GM21367 (cell line): ENCODE measurements at regions not wholly inside any gene's neighbourhood (a gene's known extent, or its start where the extent isn't known, plus 50 kb on each side); places are given as distances from the start of the nearest gene placed in this dataset.

Experiments used
- ATAC-seq: cut with Tn5 transposase; IDR thresholded peaks from one replicate; pipeline ENCODE4 v1.9.1; 2021; ENCODE audit not compliant: unreplicated experiment

DNA sequence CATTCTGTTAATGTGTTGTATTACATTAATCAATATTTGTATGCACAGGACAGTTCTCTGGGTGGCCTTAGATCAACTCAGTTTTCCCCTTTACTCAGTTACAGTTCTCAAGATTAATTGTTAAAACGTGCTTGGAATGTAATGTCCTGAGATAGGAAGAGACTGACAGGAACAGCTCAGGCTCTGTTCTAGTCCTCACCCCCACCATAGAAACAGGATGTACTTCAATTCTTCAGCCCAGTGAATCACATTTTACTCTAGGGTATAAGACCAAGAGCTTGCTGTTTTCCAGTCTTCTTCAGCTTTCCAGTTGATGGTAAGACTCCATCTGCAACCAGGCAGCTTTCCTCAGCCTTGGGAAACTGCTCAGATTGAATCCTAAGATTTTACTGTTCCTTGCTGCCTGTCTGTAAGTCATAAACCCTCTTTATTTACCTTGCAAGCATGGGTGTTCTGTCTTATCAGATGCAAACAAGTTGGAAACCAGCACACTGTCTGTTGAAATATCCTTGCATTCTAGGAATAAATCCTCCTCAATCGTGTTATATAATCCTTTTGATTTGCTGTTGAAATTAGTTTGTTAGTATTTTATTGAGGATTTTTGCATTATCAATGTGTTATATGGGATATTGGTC lies 836.9 kb upstream of the PCDH9 start:
- no peak for ATAC-seq

DNA sequence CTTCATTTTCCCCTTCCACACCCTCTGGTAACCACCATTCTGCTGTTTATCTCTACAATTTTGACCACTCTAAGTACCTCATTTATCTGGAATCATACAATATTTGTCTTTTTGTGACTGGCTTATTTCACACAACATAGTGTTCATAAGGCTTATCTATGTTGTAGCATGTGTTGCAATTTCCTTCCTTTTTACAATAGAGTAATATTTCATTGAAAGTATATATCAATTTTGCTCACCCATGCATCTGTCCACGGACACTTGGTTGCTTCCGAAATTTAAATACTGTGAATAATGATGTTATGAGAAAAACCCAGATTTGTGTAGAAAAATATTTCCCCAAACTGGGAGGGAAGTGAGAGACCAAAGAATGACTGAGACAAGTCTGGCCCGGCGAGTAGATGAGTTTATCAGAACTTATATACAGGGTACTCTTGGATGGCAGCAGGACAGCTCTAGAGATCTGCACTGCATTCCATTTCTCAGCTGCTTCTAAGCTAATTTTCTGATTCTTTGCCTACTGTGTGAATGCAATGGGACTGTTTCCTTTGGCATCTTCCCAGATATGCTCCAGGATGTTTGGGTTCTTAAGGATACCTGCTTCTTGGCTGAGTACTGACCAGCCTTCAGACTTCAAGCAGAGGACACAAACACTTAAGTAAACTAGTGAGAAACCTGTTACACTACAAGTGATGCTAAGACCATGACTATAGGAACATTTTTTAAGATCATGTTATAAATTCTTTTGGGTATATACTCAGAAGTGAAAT lies 834.0 kb upstream of the PCDH9 start:
- no peak for ATAC-seq

DNA sequence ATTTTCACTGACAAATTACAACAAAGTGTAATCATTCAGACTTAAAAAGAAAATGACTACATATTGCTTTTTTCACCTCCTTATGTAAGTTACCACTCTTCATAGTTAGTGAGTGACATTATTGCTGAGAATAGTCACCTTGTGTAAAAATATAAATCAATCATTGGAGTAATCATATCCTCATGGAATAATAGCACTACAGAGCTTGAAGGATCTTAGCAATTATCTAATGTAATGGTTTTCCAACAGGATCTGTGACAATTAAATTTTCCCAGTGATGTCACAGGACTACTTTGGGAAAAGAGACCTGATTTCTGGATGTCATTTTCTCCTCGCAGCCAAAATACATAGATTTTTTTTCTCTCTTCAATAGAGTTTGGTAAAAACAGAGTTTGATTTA lies 833.0 kb upstream of the PCDH9 start:
- no peak for ATAC-seq

DNA sequence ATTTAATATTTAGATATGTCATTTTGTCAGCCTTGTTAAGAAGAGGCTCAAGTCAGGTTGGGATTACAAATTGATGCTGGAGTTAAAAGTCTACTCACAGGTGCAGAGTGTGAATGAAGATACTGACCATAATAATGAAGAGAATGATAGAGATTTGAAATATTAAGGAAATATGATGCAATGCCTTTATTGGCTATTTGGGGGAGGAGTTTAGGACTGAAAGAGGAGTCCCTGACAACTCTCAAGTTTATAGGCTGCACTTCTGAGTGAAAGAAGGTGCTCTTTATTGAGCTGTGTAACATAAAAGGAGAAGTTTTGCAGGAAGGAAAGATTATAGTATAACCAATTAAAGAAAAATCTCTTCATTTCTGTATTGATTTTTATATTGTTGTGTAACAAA lies 827.7 kb upstream of the PCDH9 start:
- no peak for ATAC-seq

DNA sequence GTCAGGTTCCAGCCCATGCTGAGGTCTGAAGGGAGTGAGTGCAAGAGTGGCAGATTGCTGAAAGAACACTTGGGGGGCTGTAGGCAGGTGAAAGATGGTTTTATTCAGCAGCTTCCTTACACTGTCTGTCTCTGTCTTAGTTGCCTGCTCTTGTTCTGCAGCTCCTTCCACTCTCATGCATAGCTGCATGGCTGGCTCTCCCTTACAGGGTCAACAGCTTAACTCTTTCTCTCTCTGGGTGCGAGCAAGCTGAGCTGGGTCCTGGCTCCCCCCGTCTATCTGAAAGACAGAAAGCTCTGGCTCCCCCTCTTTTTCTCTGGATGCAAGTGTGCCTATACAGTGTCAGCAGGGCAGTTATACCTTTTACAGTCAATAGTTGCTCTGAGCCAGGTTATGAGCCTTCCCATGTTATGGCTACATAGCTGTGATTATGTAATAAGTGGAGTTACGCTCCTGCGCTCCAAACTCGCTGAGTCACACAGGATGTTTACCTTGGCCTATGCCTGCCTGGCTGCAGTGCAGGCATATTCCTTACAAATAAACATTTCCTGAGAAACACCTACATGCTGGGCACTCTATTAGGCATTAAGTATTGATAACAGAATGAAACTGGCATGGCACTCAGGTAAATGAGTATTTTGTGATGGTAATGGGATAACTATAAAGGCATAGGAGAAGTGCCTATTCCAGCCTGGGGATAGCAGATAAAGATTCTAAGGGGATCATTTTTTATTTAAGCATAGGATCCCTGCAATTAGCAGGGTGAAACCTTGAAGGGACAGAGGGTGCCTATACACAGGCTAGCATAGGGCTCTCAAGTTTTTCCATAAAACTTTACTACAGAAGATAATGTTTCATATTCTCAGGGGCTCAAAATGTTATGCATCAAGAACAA lies 826.9 kb upstream of the PCDH9 start:
- ATAC-seq: no peak

DNA sequence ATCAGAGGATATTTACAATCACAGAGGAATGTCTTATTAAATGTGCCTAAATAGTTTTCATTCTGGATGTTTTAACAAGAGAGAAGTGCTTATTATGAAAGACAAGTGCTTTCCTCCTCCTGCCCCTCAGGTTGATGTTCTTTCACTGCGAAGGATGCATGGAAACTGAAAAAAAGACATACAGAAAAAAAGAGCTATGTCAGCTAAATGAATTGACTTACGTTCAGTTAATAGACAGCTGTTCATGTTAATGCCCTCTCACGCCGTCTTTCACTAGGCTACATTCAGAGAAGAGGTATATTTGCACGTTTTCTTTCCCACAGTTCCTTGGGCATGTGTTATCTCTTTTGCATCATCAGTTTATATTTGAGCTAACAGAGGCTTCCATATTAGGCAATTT lies 821.8 kb upstream of the PCDH9 start:
- ATAC-seq: no peak

DNA sequence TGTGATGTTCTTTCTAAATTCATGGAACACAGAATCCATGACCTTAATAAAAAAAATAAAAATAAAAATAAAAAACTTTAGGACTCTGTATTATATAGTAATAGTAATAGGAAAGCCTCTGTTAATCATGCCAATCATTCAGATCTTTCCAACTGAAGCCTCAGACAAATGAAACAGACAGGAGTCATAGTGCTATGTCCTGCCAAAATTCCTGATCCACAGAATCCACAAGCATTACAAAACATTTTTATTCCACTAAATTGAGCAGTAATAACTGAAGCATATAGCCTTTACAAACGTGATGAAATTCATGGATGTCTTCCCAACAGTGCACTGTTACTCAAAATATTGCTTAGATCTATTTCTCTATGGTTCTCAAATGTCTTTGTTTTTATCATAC lies 820.6 kb upstream of the PCDH9 start:
- ATAC-seq: no peak

DNA sequence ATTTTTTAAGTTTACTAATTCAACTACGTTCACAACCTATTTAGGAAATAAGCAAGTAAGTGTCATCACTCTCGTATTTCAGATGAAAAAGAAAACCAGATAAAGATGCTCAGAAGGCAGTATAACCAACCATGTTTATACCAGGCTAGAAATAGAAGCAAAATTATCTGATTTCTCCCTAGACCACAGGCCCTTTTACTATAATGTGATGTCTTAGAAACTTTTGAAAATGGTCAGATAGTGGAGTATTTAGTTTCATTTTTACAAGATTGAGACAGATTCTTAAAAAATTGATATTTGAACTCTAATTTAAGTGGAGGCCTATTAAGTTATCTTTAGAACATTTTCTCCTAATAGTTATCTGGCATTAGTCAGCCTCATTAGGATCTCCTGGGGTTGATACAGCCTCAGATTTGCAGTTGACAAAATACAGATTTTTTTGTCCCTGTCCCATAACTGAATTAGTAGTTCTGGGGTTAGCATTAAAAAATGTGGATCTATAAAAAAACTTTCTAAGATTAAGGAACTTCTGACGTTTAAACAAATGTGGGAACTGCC lies 818.7 kb upstream of the PCDH9 start:
- no peak for ATAC-seq

DNA sequence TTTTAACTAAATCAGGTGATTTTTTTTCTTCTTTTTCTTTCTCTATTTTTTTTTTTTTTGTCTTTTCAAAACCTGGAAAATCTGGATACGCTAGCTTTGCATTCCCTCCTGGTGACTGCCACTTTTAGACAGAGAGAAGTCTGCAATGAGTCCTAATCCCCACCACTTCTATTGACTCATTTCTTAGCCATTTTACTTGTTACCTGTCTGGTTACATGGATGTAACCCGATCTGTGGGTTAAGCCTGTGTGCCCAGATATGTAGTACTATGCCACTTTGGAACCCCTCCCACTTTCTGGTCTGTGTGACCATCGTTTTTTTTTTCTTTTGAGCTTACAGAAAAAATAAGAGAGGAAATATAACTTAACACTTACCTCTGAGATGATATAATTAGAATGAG lies 817.8 kb upstream of the PCDH9 start:
- no peak for ATAC-seq

DNA sequence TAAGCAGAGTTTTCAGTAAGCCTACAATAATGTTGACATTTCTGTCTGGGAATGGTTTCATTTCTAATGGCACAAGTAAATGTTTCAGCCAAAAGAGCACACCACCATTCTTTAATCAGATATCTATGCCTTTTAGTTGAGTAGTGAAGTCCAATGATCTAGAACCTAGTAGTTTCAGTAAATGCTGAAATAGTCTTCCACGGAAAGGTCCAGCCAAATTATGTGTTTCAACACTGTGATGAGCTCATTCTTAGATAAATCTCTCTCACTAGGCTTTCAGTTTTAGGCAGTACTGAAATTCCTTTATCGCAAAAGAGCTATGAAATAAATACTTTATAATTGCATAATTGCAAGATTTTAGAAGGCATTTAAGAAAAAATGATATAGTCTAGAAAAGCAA lies 816.8 kb upstream of the PCDH9 start:
- ATAC-seq: no peak

DNA sequence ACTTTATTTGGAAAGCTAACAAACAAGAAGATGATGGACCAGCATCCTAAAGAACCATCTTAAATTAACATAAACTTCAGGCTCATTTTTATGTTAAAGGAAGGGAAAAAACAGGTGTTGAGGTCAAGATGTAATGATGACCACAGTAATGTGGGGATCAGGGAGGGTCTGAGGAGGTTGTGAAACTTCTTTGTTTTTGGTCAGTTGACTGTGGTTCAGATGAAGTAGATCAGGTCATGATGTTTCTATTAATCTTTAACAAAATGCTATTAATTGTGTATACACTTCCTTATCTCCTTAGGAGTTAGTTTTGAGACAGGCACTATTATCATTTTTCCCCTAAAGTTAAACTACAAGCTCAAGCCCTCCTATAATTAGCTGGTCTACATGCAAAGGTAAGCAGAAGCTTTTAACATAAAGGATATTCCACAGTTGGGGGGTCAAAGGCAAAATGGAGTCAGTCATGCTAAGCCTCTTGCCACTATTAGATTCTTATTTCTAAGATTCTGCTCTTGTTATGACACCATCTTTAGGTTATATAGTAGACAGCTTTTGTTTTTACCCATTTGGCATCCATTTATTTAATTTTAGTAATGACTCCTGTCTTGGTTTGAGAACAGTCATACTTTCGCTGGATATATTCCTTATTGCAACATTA lies 800.1 kb upstream of the PCDH9 start:
- no peak for ATAC-seq

DNA sequence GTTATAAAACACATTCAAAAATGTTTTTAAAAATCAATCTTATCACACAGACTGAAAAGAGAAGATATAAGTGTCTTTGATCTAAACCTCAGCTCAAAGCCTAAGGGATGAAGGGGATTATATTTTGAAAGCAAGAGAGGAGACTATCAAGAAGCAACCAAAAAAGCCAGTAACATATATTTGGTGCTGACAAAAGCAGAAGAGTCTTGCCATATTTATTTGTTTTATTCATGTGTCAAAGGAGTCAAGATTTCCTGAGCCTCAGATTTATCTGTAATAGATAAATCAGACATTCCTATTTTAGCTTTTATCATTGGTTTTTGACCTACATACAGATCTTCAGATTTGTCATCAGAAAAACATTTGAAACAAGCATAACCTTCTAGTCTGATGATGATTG lies 798.6 kb upstream of the PCDH9 start:
- ATAC-seq: no peak

DNA sequence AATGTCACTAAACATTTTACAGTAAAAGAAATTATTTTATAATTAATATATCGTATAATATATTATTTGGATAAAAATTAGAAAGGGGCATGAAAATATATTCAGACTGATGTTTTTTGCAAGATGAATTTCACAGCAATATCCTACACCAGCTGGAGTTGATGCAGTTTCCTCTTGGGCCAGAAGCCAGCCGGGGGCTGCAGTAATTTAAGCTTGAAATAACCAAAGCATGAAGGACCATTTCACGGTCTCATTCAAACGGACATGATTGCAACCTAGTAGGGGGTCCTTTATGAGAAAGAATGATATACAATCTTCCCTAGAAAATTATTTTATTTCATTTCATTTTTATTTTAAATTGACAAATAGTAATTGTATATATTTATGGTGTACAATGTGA lies 797.2 kb upstream of the PCDH9 start:
- no peak for ATAC-seq

DNA sequence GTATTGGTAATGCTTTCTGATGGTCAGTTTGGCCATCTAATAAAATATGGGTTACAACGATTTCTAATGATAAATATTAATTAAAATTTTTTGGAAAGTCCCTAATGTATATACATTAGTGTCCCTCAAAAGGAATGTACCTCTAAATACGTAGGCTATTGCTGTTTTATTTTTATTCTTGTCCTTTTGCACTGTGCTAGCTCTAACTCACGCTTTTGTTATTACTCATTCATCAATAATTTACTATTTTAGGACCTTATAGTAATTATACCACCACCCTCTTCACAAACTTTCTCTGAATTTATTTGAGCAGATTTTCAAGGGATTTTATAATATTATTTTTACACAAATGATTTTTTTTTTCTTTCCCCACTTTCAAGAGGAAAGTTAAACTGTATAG lies 795.9 kb upstream of the PCDH9 start:
- ATAC-seq: no peak

DNA sequence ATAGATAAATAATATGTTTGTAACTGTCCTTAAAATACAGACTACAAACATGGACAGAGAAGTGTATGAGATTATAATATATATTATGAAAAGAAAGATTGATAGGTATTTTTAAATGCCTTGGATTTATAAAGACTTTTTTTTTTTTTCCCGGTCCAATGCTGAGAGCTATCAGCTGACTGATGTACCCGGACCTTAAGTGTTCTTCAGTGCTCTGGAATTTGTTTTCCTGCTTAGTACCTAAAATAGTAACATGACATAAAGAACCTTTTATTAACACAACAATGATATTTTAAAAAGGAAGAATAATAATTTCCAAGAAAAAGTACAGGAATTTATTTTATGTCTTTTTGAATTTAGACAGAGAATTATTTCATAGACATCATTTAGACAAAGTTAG lies 795.5 kb upstream of the PCDH9 start:
- ATAC-seq: no peak

DNA sequence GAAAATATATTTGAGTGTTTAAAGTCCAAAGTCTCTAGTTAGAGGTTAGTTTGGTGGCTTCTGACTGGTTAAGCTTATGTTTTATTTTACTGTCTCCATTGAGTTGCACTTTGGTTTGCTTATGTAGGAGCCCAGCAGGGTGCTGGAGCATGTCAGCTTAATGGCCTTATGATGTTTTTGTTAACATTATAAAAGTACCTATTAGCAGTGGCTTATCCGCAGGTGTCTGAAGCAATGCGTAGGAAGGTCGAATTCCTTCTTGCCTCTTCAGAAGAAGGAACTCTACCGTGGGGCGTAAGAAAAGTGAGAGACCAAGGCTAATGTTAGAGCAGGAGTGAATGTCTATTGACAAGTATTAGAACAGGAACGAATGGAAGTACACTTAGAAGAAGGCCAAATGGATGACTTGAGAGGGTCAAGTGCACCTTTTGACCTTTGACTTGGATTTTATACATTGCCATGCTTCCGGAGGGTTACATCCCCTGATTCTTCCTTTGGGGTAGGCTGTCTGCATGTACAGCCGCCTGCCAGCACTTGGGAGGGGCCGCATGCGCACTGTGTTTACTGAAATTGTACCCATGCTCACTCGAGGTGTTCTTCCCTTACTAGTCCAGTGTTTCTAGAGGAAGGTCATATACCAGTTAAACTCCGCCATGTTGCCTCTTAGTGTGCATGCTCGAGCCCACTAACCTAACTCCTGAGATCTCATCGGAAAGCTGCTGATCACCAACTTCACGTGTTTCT lies 793.9 kb upstream of the PCDH9 start:
- no peak for ATAC-seq

DNA sequence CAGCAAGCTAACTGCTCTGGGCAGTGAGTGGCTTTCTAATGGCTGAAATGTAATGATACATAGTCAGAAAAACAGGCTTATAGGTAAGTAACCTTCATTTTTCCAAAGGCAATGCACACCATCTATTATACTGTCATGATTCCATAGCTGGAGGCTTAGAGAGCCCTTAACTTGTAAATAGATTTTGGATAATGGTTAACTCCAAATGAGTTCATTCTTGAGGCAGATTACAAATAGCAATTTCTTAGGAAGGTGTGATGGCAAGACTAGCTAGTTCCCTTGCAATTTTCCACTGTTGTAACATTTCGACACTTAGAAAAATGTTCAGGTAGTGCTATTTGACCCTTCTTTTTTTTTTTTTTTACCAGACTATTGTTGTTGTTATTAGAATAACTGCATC lies 789.8 kb upstream of the PCDH9 start:
- no peak for ATAC-seq

DNA sequence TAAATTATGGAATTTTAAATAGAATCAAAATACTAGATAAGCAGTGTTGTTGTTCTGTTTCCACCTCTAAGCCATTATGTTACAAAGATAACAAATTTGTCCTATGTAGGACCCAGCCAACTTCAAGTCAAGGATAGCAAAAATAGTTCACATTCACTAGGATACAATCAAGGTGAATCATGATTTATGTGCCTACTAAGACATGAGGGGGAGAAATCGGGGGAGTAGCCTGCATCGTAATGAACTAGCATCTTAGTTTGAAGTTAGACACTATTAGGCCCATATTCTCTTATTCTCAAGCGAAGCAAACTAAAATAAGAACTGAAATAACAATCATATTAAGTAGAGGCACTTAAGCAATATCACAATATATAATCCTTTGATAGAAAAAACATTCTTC lies 779.4 kb upstream of the PCDH9 start:
- no peak for ATAC-seq

DNA sequence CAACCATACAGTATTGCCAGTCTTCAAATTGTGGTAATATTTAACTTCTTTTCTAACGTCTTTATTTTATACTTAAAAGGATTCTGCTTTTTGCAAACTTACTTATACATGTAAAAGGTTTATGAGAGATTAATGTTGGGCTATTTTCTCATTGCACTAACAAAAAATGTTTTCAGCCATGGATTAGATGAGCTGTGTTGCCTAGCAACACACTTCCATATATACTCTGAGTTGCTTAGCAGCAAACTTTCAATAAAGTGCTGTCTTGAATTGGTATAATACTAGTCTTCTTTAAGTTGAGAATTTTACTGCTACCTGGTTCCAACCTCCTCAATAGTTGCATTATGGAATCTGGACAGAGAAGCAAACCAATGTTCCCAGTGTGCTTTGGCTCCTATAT lies 777.4 kb upstream of the PCDH9 start:
- no peak for ATAC-seq

DNA sequence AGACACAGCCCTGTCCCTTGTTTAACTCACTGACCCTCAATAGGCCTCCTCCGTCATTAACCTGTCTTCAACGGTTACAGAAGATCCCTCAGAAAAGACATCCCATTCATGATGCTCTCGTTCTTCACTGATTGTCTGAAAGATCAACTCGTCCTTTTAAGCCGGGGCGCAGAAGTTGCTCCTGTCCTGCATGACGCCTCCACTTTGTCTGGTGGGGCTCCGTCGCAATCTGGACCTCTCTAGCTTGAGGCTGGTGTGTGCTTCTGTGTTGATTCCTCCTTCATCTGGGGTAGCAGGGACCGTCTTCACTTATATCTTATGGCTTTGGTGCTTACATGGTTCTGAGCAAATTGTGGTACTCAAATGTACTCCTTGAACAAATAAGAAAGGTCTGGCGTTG lies 766.0 kb upstream of the PCDH9 start:
- no peak for ATAC-seq
